NCI-H1694 (cell line): ENCODE measurements at regions not wholly inside any gene's neighbourhood (a gene's known extent, or its start where the extent isn't known, plus 50 kb on each side); places are given as distances from the start of the nearest gene placed in this dataset.

Experiments used
- DNase-seq: peaks from one replicate; lab custom pipeline; 2025; lab: John Stamatoyannopoulos, UW

DNA sequence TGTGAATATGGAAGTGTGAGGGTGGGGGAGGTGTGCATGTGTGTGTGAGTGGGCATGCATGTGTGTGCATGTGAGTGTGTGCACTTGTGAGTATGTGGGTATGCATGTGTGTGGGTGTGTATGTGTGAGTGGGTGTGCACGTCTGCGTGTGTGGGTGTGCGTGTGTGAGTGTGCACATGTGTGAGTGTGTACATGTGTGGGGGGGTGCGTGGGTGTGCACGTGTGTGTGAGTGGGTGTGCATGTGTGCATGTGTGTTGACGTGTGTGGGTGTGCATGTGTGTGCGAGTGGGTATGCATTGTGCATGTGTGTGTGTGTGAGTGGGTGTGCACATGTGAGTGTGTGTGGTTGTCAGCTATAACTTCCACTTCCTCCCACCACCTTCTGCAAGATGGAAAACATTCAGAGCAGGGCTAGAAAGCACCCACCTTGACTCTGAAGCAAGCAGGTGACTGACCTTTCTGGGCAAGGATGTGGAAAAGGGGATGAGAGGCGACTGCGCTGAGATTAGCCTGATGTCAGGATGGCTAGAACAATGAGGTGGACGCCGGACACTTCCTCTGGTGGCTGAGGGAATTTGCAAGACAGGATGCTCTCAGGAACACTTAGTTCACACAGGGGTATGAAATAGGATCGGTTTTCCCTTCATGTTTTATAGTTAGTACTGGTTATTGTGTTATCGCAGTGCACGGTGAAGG, 103.6 kb downstream of the ACKR3 start:
- no peak for DNase-seq

- DNase-seq = no peak
These were observed 104.2 kb downstream of the ACKR3 start for GRCh38 chr2:236673823-236674185.

- no peak for DNase-seq
These were observed 104.6 kb downstream of the ACKR3 start for GRCh38 chr2:236674238-236674637.

DNA sequence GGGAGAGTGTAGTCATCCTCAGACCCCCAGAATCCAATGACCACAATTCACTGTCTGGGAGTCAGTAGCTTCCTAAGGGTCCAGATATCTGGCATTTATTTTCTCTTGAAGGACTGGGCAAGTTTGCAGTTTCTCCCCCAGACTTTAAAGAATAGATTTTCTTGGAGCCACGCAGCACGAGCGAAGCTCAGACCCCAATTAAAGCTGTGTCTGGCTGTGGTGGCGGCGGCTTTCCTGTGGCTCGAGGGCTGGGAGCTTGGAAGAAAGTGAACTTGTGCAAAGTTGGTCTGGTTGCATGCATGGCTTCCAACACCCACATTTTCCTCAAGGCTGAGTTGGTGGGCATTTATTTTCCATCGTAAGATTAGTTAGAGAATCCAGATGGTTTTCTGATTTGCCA, 105.0 kb downstream of the ACKR3 start:
- DNase-seq = no peak

DNA sequence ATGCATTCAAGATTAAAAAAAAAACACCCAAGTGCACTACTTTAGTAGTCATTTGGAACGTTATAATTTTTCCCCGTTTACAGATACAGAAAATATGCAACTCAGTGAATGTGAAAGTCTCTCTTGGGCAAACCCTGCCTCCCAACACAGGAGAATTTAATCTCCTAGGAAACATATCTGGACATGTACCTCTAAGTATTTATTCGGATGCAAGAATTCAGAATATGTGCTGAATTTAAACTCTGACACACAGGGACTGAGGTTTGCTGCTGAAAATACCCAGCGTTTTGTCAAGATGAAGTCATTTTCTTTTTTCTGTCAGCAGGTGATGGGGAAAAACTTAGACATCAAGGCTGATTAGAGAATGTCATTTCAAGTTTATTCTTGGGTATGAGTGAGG, 105.4 kb downstream of the ACKR3 start:
- DNase-seq = no peak

- no peak for DNase-seq
These were observed 105.9 kb downstream of the ACKR3 start for GRCh38 chr2:236675526-236675925.

DNA sequence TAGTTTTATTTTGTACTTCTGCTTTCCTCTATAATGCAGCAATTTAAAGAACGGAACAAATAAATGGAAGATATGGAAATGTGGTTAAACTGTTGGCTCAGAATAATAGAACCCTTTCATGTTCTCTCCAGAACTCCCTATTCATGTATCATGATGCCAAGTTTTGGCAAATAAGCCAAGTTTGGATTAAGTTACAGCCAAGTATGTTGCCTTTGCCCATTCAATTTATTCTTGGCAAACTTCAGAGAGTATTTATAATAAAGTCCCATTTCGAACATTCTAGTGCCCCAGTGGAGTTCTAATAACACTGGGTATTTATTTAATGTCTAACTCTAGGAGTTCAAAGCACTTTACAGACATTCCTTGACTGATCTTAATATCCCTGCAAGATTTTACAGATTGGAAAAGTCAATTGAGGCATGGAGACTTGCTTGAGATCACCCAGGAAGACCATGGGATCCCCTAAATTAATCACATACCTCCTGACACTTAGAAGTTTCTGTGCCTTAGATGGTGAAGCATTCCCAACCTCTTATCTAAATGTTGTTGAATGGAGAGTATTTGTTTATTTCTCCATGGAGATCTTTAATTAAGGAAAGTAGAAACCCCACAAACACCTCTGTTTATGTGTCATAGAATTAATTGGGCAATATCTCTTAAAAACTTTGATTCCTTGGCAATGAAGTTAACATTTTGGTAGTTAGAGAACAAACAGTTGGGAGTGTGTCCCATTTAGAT, 106.7 kb downstream of the ACKR3 start:
- no peak for DNase-seq

DNA sequence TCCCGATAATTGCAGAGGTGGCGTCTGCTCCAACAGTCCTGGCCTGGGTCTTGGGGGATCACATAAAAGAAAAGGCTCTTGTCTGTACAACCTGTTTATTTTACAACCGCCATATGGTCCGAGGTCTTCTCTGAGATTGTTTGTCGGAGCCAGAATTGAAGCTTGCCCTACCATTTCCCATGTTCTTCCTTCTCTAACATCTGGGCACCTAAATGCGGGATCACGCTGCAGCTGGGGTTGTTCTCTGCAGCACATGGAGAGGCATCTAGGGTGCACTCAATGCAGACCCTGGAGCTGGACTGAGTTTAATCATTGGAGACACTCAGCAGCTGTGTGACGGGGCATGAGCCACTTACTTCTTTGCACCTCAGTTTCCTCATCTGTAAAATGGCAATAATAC, 107.7 kb downstream of the ACKR3 start:
- no peak for DNase-seq

DNA sequence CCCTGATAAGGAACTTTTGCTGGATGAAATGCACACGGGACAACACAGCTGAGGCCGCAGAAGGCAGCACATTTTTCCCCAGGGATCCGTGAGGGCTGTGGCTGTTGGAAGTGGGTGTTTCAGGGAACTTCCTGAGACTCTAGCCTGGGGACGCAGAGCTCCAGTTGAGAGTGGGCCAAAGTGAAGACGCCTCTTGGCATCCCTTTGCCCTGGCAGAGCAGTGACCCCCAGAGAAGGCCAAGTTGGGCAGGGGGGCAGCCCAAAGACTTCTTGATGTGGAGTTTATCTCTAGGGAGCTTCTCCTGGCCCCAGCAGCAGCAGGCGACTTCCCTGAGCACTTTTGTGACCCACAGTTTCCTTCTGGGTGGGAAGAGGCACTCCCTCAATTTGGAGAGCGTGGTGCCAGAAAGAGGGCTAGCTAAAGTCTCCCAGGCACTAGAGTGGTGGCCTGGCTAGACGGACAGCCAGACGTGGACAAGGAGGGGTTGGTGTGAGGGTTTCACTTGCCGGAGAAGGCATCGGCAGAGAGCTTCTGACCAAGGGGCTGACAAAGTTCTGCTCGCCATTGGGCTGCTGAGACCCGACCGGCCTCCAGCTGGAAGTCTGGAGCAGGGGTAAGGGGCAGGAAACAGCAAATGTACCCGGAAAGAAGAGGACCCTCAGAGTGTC, 108.8 kb downstream of the ACKR3 start:
- DNase-seq = no peak

DNA sequence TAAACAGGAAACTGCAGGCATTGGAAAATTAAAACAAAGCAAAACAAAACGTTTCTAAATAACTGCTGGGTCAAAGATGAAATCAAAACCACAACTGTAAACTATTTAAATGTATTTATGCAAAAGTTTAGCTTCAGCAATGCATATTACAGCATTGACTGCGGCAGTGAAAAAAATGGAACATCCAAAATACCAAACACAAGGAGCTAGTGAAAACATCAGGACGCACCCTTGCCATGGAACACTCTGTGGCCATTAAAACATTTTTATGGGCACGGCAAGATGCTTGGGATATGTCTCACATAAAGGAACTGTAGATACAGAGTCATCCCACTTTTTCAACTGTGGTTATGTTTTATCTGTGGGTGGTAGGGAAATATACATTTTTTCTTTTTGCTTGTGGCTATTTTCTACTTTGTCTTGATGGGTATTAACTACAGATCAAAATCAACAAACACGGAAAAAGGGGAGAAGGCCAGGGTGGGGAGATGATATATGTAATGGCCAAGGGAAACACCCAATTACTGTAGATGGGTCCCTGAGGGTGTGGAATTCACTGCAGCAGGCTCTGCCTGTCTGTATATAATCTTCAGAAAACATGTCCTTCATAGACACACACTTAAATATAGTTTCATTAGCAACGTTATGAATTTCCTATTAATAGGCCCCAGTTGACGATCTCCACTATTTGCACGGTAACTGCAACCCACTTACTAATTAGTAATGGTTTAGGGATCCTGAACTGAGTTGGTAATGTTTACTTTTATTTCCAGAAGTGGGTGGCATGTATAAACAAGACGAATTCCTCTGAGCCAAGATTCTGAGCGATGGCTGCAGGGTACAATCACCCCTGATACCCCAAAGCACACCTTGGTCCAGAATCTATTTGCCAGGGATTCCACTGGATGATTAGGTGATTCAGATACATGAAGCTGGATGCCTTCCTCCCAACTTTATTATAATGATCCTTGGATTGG, 110.5 kb downstream of the ACKR3 start:
- no peak for DNase-seq

DNA sequence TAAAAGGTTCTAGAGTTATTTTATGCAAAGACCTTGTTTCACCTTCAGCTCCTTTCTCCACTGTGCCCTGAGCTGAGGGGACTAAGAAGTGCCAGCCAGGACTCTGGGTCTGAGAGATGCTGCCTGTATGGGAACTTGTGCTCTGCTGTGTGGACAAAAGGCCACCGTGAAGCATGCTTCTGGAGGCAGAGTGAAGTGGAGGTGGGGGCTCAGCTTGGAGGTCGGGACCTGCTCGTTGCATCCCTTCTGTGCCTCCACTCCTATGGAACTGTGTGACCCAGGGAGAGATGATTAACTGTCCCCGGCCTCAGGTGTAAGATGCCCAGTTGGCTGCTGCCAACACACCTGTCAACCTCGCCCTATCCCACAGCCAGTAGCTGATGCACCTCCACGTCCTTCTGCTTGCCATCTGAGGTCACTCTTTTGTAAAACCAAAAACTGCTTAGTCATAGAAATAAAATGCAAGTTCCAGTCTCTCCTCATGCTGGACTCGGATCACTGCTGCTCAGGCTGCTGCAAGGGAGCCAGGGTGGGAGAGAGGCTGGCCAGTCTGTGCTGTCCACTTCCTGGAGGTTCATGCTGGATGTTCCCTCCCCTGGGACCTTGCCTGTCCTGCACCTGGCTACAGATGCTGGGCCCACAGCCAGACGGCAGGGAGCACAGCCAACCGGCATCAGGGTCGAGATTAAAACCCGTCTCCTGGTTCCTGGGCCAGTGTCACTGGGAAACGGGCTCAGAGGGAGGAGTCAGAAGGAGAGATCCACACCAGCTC, 113.2 kb downstream of the ACKR3 start:
- DNase-seq = no peak

- DNase-seq = no peak
These were observed 115.1 kb downstream of the ACKR3 start for GRCh38 chr2:236684504-236685256.

- DNase-seq = no peak
These were observed 115.7 kb downstream of the ACKR3 start for GRCh38 chr2:236685361-236685760.

DNA sequence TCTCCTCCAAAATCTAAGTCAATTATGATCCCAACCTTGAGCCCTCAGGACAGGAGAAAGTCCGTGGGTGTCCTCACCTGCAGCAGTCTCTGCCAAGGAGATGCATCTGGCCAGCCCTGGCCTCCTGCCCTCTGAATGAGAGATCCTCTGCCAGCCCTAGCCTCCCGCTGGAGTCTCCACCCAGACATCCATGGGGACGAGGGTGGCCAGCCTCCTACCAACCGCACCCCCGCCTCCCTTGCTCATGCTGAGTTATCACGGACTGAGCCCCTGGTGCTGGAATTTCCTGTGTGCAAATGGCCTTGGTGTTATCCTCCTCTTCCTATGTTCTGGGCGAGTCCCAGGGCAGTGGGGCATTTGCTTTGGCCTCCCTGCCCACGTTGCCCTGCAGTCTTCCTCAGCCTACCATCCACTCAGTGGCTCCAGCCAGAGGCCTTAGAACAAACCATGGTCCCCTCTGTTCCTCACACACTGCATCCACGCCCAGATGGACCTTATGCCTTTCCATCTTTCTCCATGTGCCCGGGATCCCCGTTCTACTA, 116.4 kb downstream of the ACKR3 start:
- no peak for DNase-seq

DNA sequence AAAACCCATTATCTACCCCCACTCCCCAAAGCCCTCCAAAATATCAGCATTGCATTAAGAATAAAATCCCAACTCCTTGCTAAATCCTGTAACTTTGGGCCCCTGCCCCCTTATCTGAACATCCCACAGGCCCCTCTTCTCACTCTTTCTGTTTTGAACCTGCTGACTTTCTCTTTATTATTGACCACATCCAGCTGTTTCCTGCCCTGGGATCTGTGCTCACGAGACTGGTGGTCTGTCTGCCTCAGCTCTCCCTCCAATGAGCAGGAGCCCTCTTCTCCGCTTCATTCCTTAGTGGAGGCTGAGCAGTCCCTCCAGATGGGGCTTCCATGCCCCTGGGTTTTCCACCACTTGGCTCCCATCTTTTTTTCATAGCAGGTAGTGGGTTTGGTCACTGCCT, 116.9 kb downstream of the ACKR3 start:
- DNase-seq = no peak

DNA sequence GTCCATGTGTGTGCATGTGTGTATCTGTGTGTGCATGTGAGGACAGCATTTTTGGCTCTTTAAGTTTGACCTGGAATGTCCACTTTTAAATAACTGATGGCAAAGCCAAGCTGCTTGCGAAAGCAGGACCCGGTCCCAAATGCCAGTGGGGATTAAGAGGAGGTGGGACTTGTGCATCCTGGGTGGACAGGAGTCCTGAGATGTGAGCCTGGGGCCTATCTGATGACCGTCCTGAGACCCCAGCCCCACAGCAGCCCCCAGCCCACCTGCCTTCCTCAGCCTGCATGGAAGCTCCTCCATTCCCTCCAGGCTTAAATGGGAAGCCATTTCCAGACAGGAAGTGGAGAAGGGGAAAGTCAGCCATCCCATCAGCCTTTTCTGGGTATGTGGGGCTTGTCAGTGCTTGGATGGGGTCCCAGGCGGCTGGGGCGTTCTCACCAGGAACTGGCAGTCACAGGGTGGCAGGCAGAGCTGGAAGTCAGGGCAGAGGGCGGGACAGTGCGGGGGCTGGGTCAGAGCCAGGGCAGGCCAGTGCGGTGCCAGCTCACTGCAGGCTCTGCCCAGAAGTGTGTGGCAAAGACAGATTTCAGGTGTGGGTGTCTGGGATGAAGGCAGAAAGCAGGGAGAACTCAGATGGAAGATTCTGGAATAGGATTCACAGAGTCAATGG, 117.8 kb downstream of the ACKR3 start:
- no peak for DNase-seq

DNA sequence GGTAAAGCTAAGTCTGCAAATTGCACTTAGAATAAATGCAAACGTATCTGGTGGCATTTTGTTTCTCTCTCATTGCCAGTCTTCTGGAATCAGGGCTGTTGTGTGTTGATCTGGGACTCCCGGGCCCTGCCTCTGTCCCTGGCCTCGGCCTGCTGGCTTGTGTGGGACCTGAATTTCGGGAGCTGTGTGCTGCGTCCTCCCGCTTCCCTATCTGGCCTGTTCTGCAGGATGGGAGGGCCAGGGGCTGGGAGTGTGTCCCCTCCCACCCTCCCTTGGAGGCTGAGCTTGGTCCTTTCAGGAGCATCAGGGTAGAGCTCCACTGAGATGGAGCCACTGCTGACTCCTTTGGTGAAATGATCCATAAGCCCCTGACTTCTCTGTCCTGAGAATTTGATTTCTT, 118.5 kb downstream of the ACKR3 start:
- no peak for DNase-seq

- no peak for DNase-seq
These were observed 119.2 kb downstream of the ACKR3 start for GRCh38 chr2:236688563-236689392.

GRCh38 chr2:236689393-236689700, 119.7 kb downstream of the ACKR3 start:
- no peak for DNase-seq
